A549 (cell line): ENCODE measurements at regions not wholly inside any gene's neighbourhood (a gene's known extent, or its start where the extent isn't known, plus 50 kb on each side); places are given as distances from the start of the nearest gene placed in this dataset.

ENCODE experiments used
- CBX2 ChIP-seq: fragments of 200-600 bp; sonication (generic); IDR thresholded peaks from 2 replicates; pipeline ENCODE4 v1.6.1; 2016; ENCODE audit warnings: low read depth, mild to moderate bottlenecking, borderline replicate concordance
- CHD2 ChIP-seq: fragments of 150-350 bp; IDR thresholded peaks from 2 replicates; pipeline ENCODE4 v1.6.1; 2014; ENCODE audit warnings: low read length; ENCODE audit not compliant: partially characterized antibody
- CTCF ChIP-seq: fragments of >200 bp; sonication (Bioruptor Twin); formaldehyde crosslinking; IDR thresholded peaks from 3 replicates; pipeline ENCODE4 v1.5.1; 2016
- EP300 ChIP-seq, 2 experiments: fragments of >200 bp; sonication (Bioruptor Twin); formaldehyde crosslinking; IDR thresholded peaks; 2 replicates in 1 of 2; 3 replicates in 1 of 2; pipeline ENCODE4 v1.6.1; 2016 to 2017
- JUN ChIP-seq, 2 experiments: fragments of >200 bp; sonication (Bioruptor Twin); formaldehyde crosslinking; IDR thresholded peaks; 2 replicates in 1 of 2; 3 replicates in 1 of 2; pipeline ENCODE4 v1.6.1; 2016 to 2017
- POLR2A ChIP-seq: IDR thresholded peaks from 2 replicates; pipeline ENCODE4 v1.6.1; 2012; ENCODE audit warnings: mild to moderate bottlenecking, low read length
- RAD21 ChIP-seq, 2 experiments: fragments of >200 bp in 1 of 2; sonication (Bioruptor Twin) in 1 of 2; formaldehyde crosslinking in 1 of 2; IDR thresholded peaks in 1 of 2; conservative IDR thresholded peaks in 1 of 2; 2 replicates in 1 of 2; 3 replicates in 1 of 2; pipeline ENCODE4 v1.6.1; 2012 to 2018; ENCODE audit warnings: inconsistent platforms in 1 of 2
- SREBF2 ChIP-seq: fragments of 450-650 bp; IDR thresholded peaks from 2 replicates; pipeline ENCODE4 v1.6.1; 2014; ENCODE audit warnings: mild to moderate bottlenecking, moderate library complexity

GRCh38 chr2:239891698-239892097 is 133.4 kb downstream of the NDUFA10 start:
- TF ChIP-seq POLR2A (no peak), CBX2 (no peak), CTCF (no peak), EP300 (IDR thresholded peaks at IDR 0.05) (no peak), SREBF2 (no peak), JUN (IDR thresholded peaks at IDR 0.05) (no peak), CHD2 (no peak), RAD21 (conservative IDR thresholded peaks at IDR 0.05 in 1 of 2, IDR thresholded peaks at IDR 0.05 in 1 of 2) (no peak)
